ENCODE measurements at regions not wholly inside any gene's neighbourhood (a gene's known extent, or its start where the extent isn't known, plus 50 kb on each side); places are given as distances from the start of the nearest gene placed in this dataset.

- TF ChIP-seq EZH2phosphoT487 (IDR thresholded peaks at IDR 0.05) = no peak
- no peak for TF ChIP-seq CTCF (IDR thresholded peaks at IDR 0.05)
- no peak for TF ChIP-seq EZH2 (IDR thresholded peaks at IDR 0.05)
These were observed 154.0 kb downstream of the MAIP1 start for GRCh38 chr2:200109421-200109820.
